ENCODE measurements at regions not wholly inside any gene's neighbourhood (a gene's known extent, or its start where the extent isn't known, plus 50 kb on each side); places are given as distances from the start of the nearest gene placed in this dataset.

GRCh38 chr7:93015101-93015778, 102.5 kb downstream of the SAMD9 start:
- Histone ChIP-seq H3K36me3 (ENCODE audit: control insufficient read depth, insufficient read depth, low read length) (no peaks in the 10 kb centered on the region), H3K9me3 (ENCODE audit: control insufficient read depth, insufficient read depth, low read length) (no peaks in the 10 kb centered on the region), H3K4me1 (ENCODE audit: control insufficient read depth, insufficient read depth, low read length) (peaks cover 3% of the 10 kb centered on the region), H3K9ac (ENCODE audit: low read depth, low read length) (no peak overlapping the region), H3K4me3 (ENCODE audit: low read depth, low read length) (no peak overlapping the region), H3K27me3 (ENCODE audit: control insufficient read depth, insufficient read depth, low read length) (no peaks in the 10 kb centered on the region)

GRCh38 chr7:93014410-93014809, 103.4 kb downstream of the SAMD9 start:
- H3K9me3 ChIP-seq (ENCODE audit: control insufficient read depth, insufficient read depth, low read length): no peaks in the 10 kb centered on the region

GRCh38 chr7:93013446-93014061, 104.2 kb downstream of the SAMD9 start:
- Histone ChIP-seq H3K4me3 (ENCODE audit: low read depth, low read length) (no peak overlapping the region), H3K27me3 (ENCODE audit: control insufficient read depth, insufficient read depth, low read length) (no peaks in the 10 kb centered on the region), H3K9me3 (ENCODE audit: control insufficient read depth, insufficient read depth, low read length) (no peaks in the 10 kb centered on the region), H3K4me1 (ENCODE audit: control insufficient read depth, insufficient read depth, low read length) (peaks cover 3% of the 10 kb centered on the region), H3K9ac (ENCODE audit: low read depth, low read length) (no peak overlapping the region), H3K36me3 (ENCODE audit: control insufficient read depth, insufficient read depth, low read length) (no peaks in the 10 kb centered on the region)

More at GRCh38 chr7:93014410-93014809, 103.4 kb downstream of the SAMD9 start:
- Histone ChIP-seq H3K27me3 (ENCODE audit: control insufficient read depth, insufficient read depth, low read length) (no peaks in the 10 kb centered on the region), H3K36me3 (ENCODE audit: control insufficient read depth, insufficient read depth, low read length) (no peaks in the 10 kb centered on the region), H3K9ac (ENCODE audit: low read depth, low read length) (no peak overlapping the region), H3K4me1 (ENCODE audit: control insufficient read depth, insufficient read depth, low read length) (peaks cover 3% of the 10 kb centered on the region), H3K4me3 (ENCODE audit: low read depth, low read length) (no peak overlapping the region)

- Histone ChIP-seq H3K4me1 (ENCODE audit: control insufficient read depth, insufficient read depth, low read length) (peaks cover 3% of the 10 kb centered on the region), H3K9ac (ENCODE audit: low read depth, low read length) (no peak overlapping the region)
Measured at GRCh38 chr7:93011351-93012294, 106.2 kb downstream of the SAMD9 start.

GRCh38 chr7:93008833-93009232, 108.9 kb downstream of the SAMD9 start:
- no peak overlapping the region for H3K4me3 ChIP-seq (ENCODE audit: low read depth, low read length)
- no peaks in the 10 kb centered on the region for H3K4me1 ChIP-seq (ENCODE audit: control insufficient read depth, insufficient read depth, low read length)
- H3K27me3 ChIP-seq (ENCODE audit: control insufficient read depth, insufficient read depth, low read length): no peaks in the 10 kb centered on the region
- no peaks in the 10 kb centered on the region for H3K36me3 ChIP-seq (ENCODE audit: control insufficient read depth, insufficient read depth, low read length)
- no peaks in the 10 kb centered on the region for H3K9me3 ChIP-seq (ENCODE audit: control insufficient read depth, insufficient read depth, low read length)
- H3K9ac ChIP-seq (ENCODE audit: low read depth, low read length): no peak overlapping the region

More at GRCh38 chr7:93011351-93012294, 106.2 kb downstream of the SAMD9 start:
- H3K4me3 ChIP-seq (ENCODE audit: low read depth, low read length): no peak overlapping the region
- H3K9me3 ChIP-seq (ENCODE audit: control insufficient read depth, insufficient read depth, low read length): no peaks in the 10 kb centered on the region
- H3K27me3 ChIP-seq (ENCODE audit: control insufficient read depth, insufficient read depth, low read length): no peaks in the 10 kb centered on the region
- no peaks in the 10 kb centered on the region for H3K36me3 ChIP-seq (ENCODE audit: control insufficient read depth, insufficient read depth, low read length)

GRCh38 chr7:93006480-93007095, 111.2 kb downstream of the SAMD9 start:
- Histone ChIP-seq H3K27me3 (ENCODE audit: control insufficient read depth, insufficient read depth, low read length) (no peaks in the 10 kb centered on the region), H3K9me3 (ENCODE audit: control insufficient read depth, insufficient read depth, low read length) (no peaks in the 10 kb centered on the region), H3K9ac (ENCODE audit: low read depth, low read length) (no peak overlapping the region), H3K4me3 (ENCODE audit: low read depth, low read length) (no peak overlapping the region), H3K4me1 (ENCODE audit: control insufficient read depth, insufficient read depth, low read length) (no peaks in the 10 kb centered on the region), H3K36me3 (ENCODE audit: control insufficient read depth, insufficient read depth, low read length) (no peaks in the 10 kb centered on the region)

GRCh38 chr7:93004906-93005305, 112.9 kb downstream of the SAMD9 start:
- Histone ChIP-seq H3K36me3 (ENCODE audit: control insufficient read depth, insufficient read depth, low read length) (no peaks in the 10 kb centered on the region), H3K27me3 (ENCODE audit: control insufficient read depth, insufficient read depth, low read length) (no peaks in the 10 kb centered on the region), H3K4me3 (ENCODE audit: low read depth, low read length) (no peak overlapping the region), H3K4me1 (ENCODE audit: control insufficient read depth, insufficient read depth, low read length) (no peaks in the 10 kb centered on the region), H3K9ac (ENCODE audit: low read depth, low read length) (no peak overlapping the region), H3K9me3 (ENCODE audit: control insufficient read depth, insufficient read depth, low read length) (no peaks in the 10 kb centered on the region)

GRCh38 chr7:92997719-92998118, 120.1 kb downstream of the SAMD9 start:
- Histone ChIP-seq H3K36me3 (ENCODE audit: control insufficient read depth, insufficient read depth, low read length) (no peaks in the 10 kb centered on the region), H3K9ac (ENCODE audit: low read depth, low read length) (no peak overlapping the region), H3K4me3 (ENCODE audit: low read depth, low read length) (no peak overlapping the region), H3K9me3 (ENCODE audit: control insufficient read depth, insufficient read depth, low read length) (no peaks in the 10 kb centered on the region), H3K27me3 (ENCODE audit: control insufficient read depth, insufficient read depth, low read length) (no peaks in the 10 kb centered on the region), H3K4me1 (ENCODE audit: control insufficient read depth, insufficient read depth, low read length) (no peaks in the 10 kb centered on the region)

- H3K9me3 ChIP-seq (ENCODE audit: control insufficient read depth, insufficient read depth, low read length): no peaks in the 10 kb centered on the region
- H3K27me3 ChIP-seq (ENCODE audit: control insufficient read depth, insufficient read depth, low read length): no peaks in the 10 kb centered on the region
- H3K4me1 ChIP-seq (ENCODE audit: control insufficient read depth, insufficient read depth, low read length): no peaks in the 10 kb centered on the region
- no peak overlapping the region for H3K4me3 ChIP-seq (ENCODE audit: low read depth, low read length)
- no peaks in the 10 kb centered on the region for H3K36me3 ChIP-seq (ENCODE audit: control insufficient read depth, insufficient read depth, low read length)
- no peak overlapping the region for H3K9ac ChIP-seq (ENCODE audit: low read depth, low read length)
Measured at GRCh38 chr7:92997152-92997551, 120.6 kb downstream of the SAMD9 start.

- Histone ChIP-seq H3K27me3 (ENCODE audit: control insufficient read depth, insufficient read depth, low read length) (no peaks in the 10 kb centered on the region), H3K36me3 (ENCODE audit: control insufficient read depth, insufficient read depth, low read length) (no peaks in the 10 kb centered on the region), H3K4me3 (ENCODE audit: low read depth, low read length) (no peak overlapping the region), H3K4me1 (ENCODE audit: control insufficient read depth, insufficient read depth, low read length) (no peaks in the 10 kb centered on the region), H3K9ac (ENCODE audit: low read depth, low read length) (no peak overlapping the region), H3K9me3 (ENCODE audit: control insufficient read depth, insufficient read depth, low read length) (no peaks in the 10 kb centered on the region)
Measured at GRCh38 chr7:92994901-92995300, 122.9 kb downstream of the SAMD9 start.

- Histone ChIP-seq H3K27me3 (ENCODE audit: control insufficient read depth, insufficient read depth, low read length) (no peaks in the 10 kb centered on the region), H3K9ac (ENCODE audit: low read depth, low read length) (no peak overlapping the region), H3K36me3 (ENCODE audit: control insufficient read depth, insufficient read depth, low read length) (no peaks in the 10 kb centered on the region), H3K4me1 (ENCODE audit: control insufficient read depth, insufficient read depth, low read length) (no peaks in the 10 kb centered on the region), H3K4me3 (ENCODE audit: low read depth, low read length) (no peak overlapping the region), H3K9me3 (ENCODE audit: control insufficient read depth, insufficient read depth, low read length) (no peaks in the 10 kb centered on the region)
Measured at GRCh38 chr7:92992932-92993331, 124.8 kb downstream of the SAMD9 start.
